ENCODE measurements at regions not wholly inside any gene's neighbourhood (a gene's known extent, or its start where the extent isn't known, plus 50 kb on each side); places are given as distances from the start of the nearest gene placed in this dataset.

- DNase-seq, result no peak
These were observed 113.9 kb upstream of the SORBS2 start for GRCh38 chr4:185925910-185926360.

GRCh38 chr4:185931375-185931774 lies 119.4 kb upstream of the SORBS2 start:
- no peak for DNase-seq

GRCh38 chr4:185931986-185932385 lies 120.0 kb upstream of the SORBS2 start:
- no peak for DNase-seq

- DNase-seq, result no peak
These were observed 120.5 kb upstream of the SORBS2 start for GRCh38 chr4:185932491-185932890.

- peak; percentile 88 for DNase-seq
These were observed 121.1 kb upstream of the SORBS2 start for GRCh38 chr4:185933078-185933581.

GRCh38 chr4:185936650-185937376 lies 124.8 kb upstream of the SORBS2 start:
- no peak for DNase-seq

- DNase-seq, result no peak
These were observed 126.7 kb upstream of the SORBS2 start for GRCh38 chr4:185938654-185939053.

- DNase-seq, result no peak
These were observed 127.5 kb upstream of the TLR3 start for GRCh38 chr4:185941461-185941860.

- no peak for DNase-seq
These were observed 123.7 kb upstream of the TLR3 start for GRCh38 chr4:185945252-185945651.

GRCh38 chr4:185945906-185946305 lies 123.0 kb upstream of the TLR3 start:
- no peak for DNase-seq

- peak; percentile 79 for DNase-seq
These were observed 118.1 kb upstream of the TLR3 start for GRCh38 chr4:185950891-185951290.

- DNase-seq, result no peak
These were observed 113.7 kb upstream of the TLR3 start for GRCh38 chr4:185955151-185955770.

- DNase-seq, result no peak
These were observed 113.0 kb upstream of the TLR3 start for GRCh38 chr4:185955826-185956543.

- no peak for DNase-seq
These were observed 112.4 kb upstream of the TLR3 start for GRCh38 chr4:185956544-185956940.

- DNase-seq, result no peak
These were observed 110.7 kb upstream of the TLR3 start for GRCh38 chr4:185958094-185958747.

- no peak for DNase-seq
These were observed 103.3 kb upstream of the TLR3 start for GRCh38 chr4:185965426-185966384.

GRCh38 chr4:185966549-185966948 lies 102.4 kb upstream of the TLR3 start:
- DNase-seq, result no peak

- DNase-seq, result no peak
These were observed 101.8 kb upstream of the TLR3 start for GRCh38 chr4:185966997-185967775.

GRCh38 chr4:185969657-185970056 lies 99.3 kb upstream of the TLR3 start:
- no peak for DNase-seq

- DNase-seq, result peak; percentile 36
These were observed 80.9 kb upstream of the TLR3 start for GRCh38 chr4:185987961-185988627.

Data from fibroblast of skin of abdomen (primary cell).